ENCODE measurements at regions not wholly inside any gene's neighbourhood (a gene's known extent, or its start where the extent isn't known, plus 50 kb on each side); places are given as distances from the start of the nearest gene placed in this dataset.
A peak's percentile ranks its signal among the peaks of the same experiment; 100 is the strongest.

DNA sequence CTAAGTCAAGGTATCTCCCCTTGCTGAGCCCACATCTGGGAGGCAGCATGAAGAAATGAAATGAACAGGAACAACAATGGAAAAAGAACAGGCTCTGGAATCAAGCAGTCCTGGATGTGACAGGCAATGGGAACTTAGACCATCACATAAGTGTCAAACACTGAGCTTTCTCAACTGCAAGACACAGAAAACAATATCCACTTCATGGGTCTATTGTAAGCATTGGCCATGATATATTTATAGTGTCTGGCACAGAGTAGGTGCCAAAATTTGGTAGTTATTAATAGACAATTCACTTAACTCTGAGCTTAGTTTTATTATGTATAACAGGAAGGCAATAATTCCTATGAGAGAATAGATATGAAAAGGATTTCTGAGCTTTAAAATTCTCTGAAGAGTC, 64.1 kb upstream of the ATP1B1 start:
- Histone ChIP-seq H3K27me3 (ENCODE audit: insufficient read depth in 3 of 3, low read length in 2 of 3) (no peaks in the 10 kb centered on the region), H3K36me3 (ENCODE audit: insufficient read depth in 1 of 2, low read depth in 1 of 2) (no peaks in the 10 kb centered on the region), H3K27ac (no peak overlapping the region), H3K9me3 (no peaks in the 10 kb centered on the region), H3K4me1 (peaks cover 5% of the 10 kb centered on the region), H3K4me3 (no peak overlapping the region)
- DNase-seq (no peak), ATAC-seq (peak in 3 of 4 donors; percentile 39 to 86 (median 80))
- TF ChIP-seq, protein P1, sequence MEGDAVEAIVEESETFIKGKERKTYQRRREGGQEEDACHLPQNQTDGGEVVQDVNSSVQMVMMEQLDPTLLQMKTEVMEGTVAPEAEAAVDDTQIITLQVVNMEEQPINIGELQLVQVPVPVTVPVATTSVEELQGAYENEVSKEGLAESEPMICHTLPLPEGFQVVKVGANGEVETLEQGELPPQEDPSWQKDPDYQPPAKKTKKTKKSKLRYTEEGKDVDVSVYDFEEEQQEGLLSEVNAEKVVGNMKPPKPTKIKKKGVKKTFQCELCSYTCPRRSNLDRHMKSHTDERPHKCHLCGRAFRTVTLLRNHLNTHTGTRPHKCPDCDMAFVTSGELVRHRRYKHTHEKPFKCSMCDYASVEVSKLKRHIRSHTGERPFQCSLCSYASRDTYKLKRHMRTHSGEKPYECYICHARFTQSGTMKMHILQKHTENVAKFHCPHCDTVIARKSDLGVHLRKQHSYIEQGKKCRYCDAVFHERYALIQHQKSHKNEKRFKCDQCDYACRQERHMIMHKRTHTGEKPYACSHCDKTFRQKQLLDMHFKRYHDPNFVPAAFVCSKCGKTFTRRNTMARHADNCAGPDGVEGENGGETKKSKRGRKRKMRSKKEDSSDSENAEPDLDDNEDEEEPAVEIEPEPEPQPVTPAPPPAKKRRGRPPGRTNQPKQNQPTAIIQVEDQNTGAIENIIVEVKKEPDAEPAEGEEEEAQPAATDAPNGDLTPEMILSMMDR (IDR thresholded peaks at IDR 0.05) = no peak
- intact Hi-C loops (cut with DNase I) = loop anchor here in 1 of 2 donors (5.0 kb wide), 1 partner anchor 1340 kb away; no protein-coding TSS in a partner anchor

DNA sequence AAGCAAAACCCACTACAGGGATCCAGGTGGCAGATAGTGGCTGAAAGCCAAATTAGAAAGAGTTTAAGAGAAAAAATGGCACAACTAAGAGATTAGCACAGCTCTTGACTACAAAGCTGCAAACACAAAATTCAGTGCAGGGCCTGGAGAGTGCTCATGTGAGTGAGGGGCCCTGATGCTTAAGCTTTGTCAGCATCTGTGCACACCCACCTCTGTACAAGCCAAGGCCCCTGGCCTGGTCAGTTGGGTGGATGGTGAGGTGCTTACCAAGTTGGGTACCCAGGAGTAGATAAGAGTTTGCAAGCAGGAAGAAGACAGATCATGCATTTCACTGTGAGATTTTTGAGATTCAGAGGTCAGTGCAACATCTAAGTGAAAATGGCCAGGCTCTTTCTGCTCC, 62.7 kb upstream of the ATP1B1 start:
- Histone ChIP-seq H3K27me3 (ENCODE audit: insufficient read depth in 3 of 3, low read length in 2 of 3) (no peaks in the 10 kb centered on the region), H3K4me1 (peaks cover 5% of the 10 kb centered on the region), H3K36me3 (ENCODE audit: insufficient read depth in 1 of 2, low read depth in 1 of 2) (no peaks in the 10 kb centered on the region), H3K4me3 (no peak overlapping the region), H3K9me3 (no peaks in the 10 kb centered on the region), H3K27ac (no peak overlapping the region)
- ATAC-seq (no peak), DNase-seq (no peak)
- TF ChIP-seq, protein P1 (IDR thresholded peaks at IDR 0.05) = no peak
- intact Hi-C loops (cut with DNase I) = loop anchor here in 1 of 2 donors (5.0 kb wide), 1 partner anchor 1342 kb away; no protein-coding TSS in a partner anchor

- Histone ChIP-seq H3K36me3 (ENCODE audit: insufficient read depth in 1 of 2, low read depth in 1 of 2) (no peaks in the 10 kb centered on the region), H3K4me3 (no peak overlapping the region), H3K27ac (no peak overlapping the region), H3K27me3 (ENCODE audit: insufficient read depth in 3 of 3, low read length in 2 of 3) (no peaks in the 10 kb centered on the region), H3K4me1 (peaks cover 5% of the 10 kb centered on the region), H3K9me3 (no peaks in the 10 kb centered on the region)
- 81 to 85% (median 84%) methylated on average over 3 of the region's 3 CpGs for WGBS, 3 donors
- ATAC-seq (peak in 2 of 4 donors; percentile 21 to 23), DNase-seq (no peak)
- TF ChIP-seq, protein P1 (IDR thresholded peaks at IDR 0.05) = no peak
- intact Hi-C loops (cut with DNase I) = loop anchor here in 1 of 2 donors (5.0 kb wide), 1 partner anchor 1342 kb away; no protein-coding TSS in a partner anchor
Observed at GRCh38 chr1:169044296-169044695, 62.2 kb upstream of the ATP1B1 start.

DNA sequence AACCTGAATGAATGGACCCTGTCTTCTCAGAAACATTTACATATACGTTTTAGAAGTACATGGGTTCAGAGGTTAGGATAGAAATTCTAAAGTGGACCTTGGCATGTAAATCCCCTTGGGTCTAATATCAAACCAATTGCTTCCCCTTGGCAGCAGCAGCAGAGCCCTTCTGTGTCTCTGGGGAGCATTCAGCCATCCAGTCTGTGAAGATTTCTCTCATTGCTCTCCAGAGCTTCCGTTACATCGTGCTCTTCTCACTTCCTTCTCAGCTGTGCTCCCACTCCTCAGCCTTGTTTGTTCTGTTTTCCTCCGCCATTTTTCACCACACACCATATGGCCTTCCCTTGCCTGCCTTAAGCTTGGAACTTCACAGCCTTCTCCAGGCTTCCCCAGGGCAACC, 61.5 kb upstream of the ATP1B1 start:
- WGBS, 3 donors = 47 to 65% (median 60%) methylated on average over 4 of the region's 4 CpGs
- Histone ChIP-seq H3K4me1 (peaks cover 5% of the 10 kb centered on the region), H3K27ac (no peak overlapping the region), H3K27me3 (ENCODE audit: insufficient read depth in 3 of 3, low read length in 2 of 3) (no peaks in the 10 kb centered on the region), H3K4me3 (no peak overlapping the region), H3K9me3 (no peaks in the 10 kb centered on the region), H3K36me3 (ENCODE audit: insufficient read depth in 1 of 2, low read depth in 1 of 2) (no peaks in the 10 kb centered on the region)
- ATAC-seq = no peak
- no peak for DNase-seq
- intact Hi-C loops (cut with DNase I) = loop anchor here in 1 of 2 donors (5.0 kb wide), 1 partner anchor 1343 kb away; no protein-coding TSS in a partner anchor
- TF ChIP-seq, protein P1 (IDR thresholded peaks at IDR 0.05) = no peak

DNA sequence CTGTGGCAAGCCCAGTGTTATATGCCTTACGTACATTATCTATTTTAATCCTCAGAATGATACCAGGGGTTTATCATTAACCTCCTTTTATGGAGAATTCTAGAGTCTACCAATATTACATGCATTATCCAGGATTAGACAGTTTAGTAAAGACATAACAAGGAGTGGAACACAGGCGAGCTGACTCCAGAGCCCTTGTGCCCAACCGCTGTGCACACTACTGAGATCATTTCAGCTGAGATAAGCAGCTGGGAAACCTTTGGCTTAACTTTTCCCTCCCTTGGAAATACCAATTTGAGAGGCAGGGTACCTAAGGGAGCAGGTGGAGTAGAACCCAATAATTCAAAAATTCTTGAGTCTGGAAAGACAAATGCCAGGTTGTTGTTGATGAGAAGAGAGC, 59.8 kb upstream of the ATP1B1 start:
- WGBS, 3 donors = 90 to 97% (median 94%) methylated on average over 3 of the region's 3 CpGs
- no peak for ATAC-seq
- no peak for DNase-seq
- Histone ChIP-seq H3K4me3 (no peak overlapping the region), H3K9me3 (no peaks in the 10 kb centered on the region), H3K4me1 (peaks cover 5% of the 10 kb centered on the region), H3K36me3 (ENCODE audit: insufficient read depth in 1 of 2, low read depth in 1 of 2) (no peaks in the 10 kb centered on the region), H3K27me3 (ENCODE audit: insufficient read depth in 3 of 3, low read length in 2 of 3) (no peaks in the 10 kb centered on the region), H3K27ac (no peak overlapping the region)
- intact Hi-C loops (cut with DNase I) = no loop called here
- TF ChIP-seq, protein P1 (IDR thresholded peaks at IDR 0.05) = no peak
